ENCODE measurements at regions not wholly inside any gene's neighbourhood (a gene's known extent, or its start where the extent isn't known, plus 50 kb on each side); places are given as distances from the start of the nearest gene placed in this dataset.

GRCh38 chr7:108808549-108809266, 239.0 kb downstream of the DNAJB9 start:
- ATAC-seq = no peak
- in situ Hi-C loops (cut with MboI; ENCODE audit: low sequenced_read_pairs in 4 of 4) = no loop called here
- H3K27me3 ChIP-seq = no peaks in the 10 kb centered on the region
- H3K36me3 ChIP-seq = no peaks in the 10 kb centered on the region
- H3K4me1 ChIP-seq = no peaks in the 10 kb centered on the region
- TF ChIP-seq POLR2A (IDR thresholded peaks at IDR 0.05) = no peak
- no peak for TF ChIP-seq CTCF (IDR thresholded peaks at IDR 0.05 in 4 of 5, conservative IDR thresholded peaks at IDR 0.05 in 1 of 5)
- H3K9me3 ChIP-seq = no peaks in the 10 kb centered on the region
- H3K4me3 ChIP-seq = no peak overlapping the region
- DNase-seq = no peak
- H3K27ac ChIP-seq = no peak overlapping the region
- intact Hi-C loops (cut with DNase I; ENCODE audit: low total_unique reads) = no loop called here

DNA sequence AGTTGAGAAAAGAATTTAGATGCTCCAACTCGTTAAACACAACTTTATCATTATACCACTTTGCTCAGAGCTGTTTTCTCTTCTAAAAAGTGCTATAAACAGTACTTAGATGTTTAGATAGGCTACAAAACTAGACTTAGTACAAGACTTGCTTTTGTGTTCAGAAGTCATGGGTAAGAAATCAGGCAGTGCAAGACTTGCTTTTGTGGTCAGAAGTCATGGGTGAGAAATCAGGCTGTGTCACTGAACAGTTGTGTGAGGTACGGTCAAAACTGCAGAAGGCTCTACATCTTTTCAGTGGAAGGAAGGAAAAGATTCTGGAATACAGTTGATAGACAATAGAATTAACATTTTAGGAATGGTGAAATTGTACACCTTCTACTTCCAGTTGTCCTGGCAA, 239.7 kb downstream of the DNAJB9 start:
- DNase-seq (no peak), ATAC-seq (no peak)
- Histone ChIP-seq H3K9me3 (no peaks in the 10 kb centered on the region), H3K27me3 (no peaks in the 10 kb centered on the region), H3K36me3 (no peaks in the 10 kb centered on the region), H3K4me1 (no peaks in the 10 kb centered on the region), H3K27ac (no peak overlapping the region), H3K4me3 (no peak overlapping the region)
- TF ChIP-seq POLR2A (IDR thresholded peaks at IDR 0.05) (no peak), CTCF (IDR thresholded peaks at IDR 0.05 in 4 of 5, conservative IDR thresholded peaks at IDR 0.05 in 1 of 5) (no peak)
- in situ Hi-C loops (cut with MboI; ENCODE audit: low sequenced_read_pairs in 4 of 4) (no loop called here), intact Hi-C loops (cut with DNase I; ENCODE audit: low total_unique reads) (no loop called here)

GRCh38 chr7:108810756-108811385, 241.2 kb downstream of the DNAJB9 start:
- H3K4me1 ChIP-seq = no peaks in the 10 kb centered on the region
- no peaks in the 10 kb centered on the region for H3K27me3 ChIP-seq
- no peak for DNase-seq
- no peak for TF ChIP-seq CTCF (IDR thresholded peaks at IDR 0.05 in 4 of 5, conservative IDR thresholded peaks at IDR 0.05 in 1 of 5)
- no peak for TF ChIP-seq POLR2A (IDR thresholded peaks at IDR 0.05)
- no peak overlapping the region for H3K27ac ChIP-seq
- no peak for ATAC-seq
- H3K9me3 ChIP-seq = no peaks in the 10 kb centered on the region
- in situ Hi-C loops (cut with MboI; ENCODE audit: low sequenced_read_pairs in 4 of 4) (no loop called here), intact Hi-C loops (cut with DNase I; ENCODE audit: low total_unique reads) (no loop called here)
- H3K4me3 ChIP-seq = no peak overlapping the region
- no peaks in the 10 kb centered on the region for H3K36me3 ChIP-seq

GRCh38 chr7:108813251-108814014, 243.8 kb downstream of the DNAJB9 start:
- DNase-seq = no peak
- Histone ChIP-seq H3K36me3 (no peaks in the 10 kb centered on the region), H3K4me3 (no peak overlapping the region), H3K4me1 (no peaks in the 10 kb centered on the region), H3K9me3 (no peaks in the 10 kb centered on the region), H3K27me3 (no peaks in the 10 kb centered on the region), H3K27ac (no peak overlapping the region)
- in situ Hi-C loops (cut with MboI; ENCODE audit: low sequenced_read_pairs in 4 of 4) = no loop called here
- TF ChIP-seq POLR2A (IDR thresholded peaks at IDR 0.05) (no peak), CTCF (IDR thresholded peaks at IDR 0.05 in 4 of 5, conservative IDR thresholded peaks at IDR 0.05 in 1 of 5) (no peak)
- no peak for ATAC-seq
- intact Hi-C loops (cut with DNase I; ENCODE audit: low total_unique reads) = no loop called here
